ENCODE measurements at regions not wholly inside any gene's neighbourhood (a gene's known extent, or its start where the extent isn't known, plus 50 kb on each side); places are given as distances from the start of the nearest gene placed in this dataset.

DNA sequence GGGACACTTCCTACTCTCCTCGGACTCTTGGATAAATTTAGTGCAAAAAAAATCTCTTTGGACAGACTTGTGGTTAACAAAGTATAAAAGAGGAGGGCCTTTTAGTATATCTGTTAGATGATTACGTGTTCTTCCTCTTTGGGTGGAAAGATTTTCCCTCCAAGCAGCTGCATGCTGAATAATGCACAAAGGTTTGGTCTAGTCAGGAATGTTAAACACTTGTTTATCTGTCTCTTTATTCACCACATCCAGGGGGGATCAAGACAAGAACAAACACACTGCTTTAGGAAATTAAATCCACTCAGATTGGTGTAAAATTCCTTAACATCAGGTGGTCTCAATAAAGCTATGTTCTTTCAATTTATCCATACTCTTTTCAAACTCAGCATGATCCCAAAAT lies 260.9 kb upstream of the CHD6 start:
- no peak for DNase-seq

DNA sequence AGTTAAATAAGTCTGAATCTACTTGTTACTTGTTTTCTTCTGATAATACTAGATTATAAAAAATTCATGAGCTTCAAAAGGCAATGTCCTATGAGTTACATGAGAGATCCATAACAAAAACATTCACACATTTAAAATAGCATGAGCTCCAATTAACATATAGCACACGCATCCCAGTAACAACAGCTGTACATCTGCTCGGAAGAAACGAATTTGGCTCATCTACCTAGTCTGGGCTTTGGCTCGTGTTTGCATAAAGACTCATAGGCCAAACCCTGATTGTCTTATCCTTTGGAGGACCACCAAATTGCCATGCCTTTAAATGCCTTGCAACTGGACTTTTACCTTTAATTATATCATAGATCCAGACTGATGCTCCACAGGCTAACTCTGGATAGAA lies 259.7 kb upstream of the CHD6 start:
- DNase-seq: no peak

DNA sequence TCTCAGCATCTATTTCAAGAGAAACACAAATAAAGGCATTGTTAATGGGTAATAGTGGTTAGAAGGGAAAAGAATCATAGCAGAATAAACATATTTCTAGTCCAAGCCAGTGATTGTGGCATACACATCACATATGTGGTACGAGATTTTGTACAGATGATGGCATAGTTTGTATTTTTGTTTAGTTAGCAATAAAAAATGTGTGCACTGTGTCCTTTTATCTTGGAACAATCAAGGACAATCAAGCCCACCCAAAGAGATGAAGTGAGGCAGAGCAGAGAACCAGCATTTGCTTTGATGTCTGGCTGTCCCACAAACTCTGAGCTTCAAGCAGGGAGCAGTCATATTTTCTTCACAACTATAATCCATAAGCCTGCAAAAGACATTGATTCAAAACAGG lies 256.5 kb upstream of the CHD6 start:
- DNase-seq: no peak

DNA sequence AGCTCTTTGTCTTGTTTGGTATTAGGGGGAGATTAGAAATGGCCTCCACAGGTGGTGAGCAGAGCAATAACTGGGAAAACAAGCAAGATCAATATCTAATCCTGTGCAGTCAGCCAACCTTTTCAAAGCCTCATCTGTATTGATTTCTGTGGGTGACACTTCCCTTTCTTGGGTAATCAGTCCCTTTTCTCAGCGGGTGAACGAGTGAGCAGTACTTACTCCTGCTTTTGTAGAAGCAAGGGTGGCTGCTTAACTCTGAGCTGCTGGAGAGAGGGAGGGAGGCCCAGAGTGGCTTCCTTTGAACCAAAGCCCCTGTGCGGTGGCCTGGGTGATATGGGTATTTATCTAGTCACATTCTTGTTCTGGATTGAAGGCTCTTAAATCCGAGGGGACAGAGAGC lies 254.8 kb upstream of the CHD6 start:
- no peak for DNase-seq

DNA sequence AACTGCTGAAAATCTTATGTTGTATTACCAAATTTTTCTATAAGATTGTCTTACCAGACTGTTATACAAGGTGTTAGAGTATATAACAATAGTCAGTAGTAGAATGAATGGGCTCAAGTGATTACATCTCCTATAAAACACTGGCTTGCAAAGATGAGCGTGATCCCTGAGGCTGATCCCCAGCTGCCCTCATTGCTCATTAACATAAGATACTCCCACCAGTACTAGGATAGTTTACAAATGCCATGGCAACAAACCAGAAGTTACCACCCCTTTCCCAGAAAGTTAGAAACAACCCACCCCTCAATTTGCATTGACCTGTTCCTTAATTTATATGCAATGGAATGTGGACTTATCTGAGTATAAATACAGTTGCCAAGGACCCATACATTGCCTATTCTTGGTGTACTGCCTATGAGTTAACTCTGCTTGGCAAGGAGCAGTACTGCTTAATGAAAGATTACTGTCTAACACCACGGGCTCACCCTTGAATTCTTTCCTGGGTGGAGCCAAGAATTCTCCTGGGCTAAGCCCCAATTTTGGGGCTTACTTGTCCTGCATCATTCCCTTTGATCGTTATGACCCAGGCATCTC lies 252.8 kb upstream of the CHD6 start:
- no peak for DNase-seq

DNA sequence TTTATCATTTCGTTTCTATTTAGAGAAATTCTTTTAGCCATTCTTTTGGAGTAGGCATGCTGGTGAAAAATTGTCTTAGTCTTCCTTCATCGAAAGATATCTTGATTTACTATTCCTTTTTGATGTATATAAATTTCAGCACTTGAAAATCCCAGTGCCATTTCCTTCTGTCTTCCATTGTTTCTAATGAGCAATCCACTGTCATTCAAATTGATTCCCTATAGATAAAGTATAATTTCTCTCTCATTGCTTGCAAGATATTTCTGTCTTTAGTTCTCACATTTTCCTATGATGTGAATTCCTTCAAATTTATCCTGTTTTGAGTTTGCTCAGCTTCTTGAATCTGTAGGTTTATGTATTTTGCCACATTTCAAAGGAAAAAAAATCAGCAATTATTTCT lies 251.1 kb upstream of the CHD6 start:
- DNase-seq: no peak

DNA sequence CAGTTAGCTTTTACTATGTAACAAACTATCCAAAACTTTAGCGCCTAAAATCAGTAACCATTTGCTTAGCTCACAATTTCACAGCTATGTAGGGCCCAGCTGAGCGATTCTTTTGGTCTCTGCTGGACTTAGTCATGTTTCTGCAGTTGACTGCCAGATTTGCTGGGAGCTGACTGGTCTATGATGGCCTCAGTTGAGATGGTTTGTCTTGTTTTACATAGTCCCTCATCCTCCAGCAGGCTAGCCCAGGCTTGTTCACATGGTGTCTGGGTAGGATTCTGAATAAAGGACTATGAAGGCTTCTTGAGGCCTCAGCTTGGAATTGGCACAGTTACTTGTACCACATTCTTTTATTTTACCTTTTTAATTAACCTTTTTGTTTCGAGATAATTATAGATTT lies 247.8 kb upstream of the CHD6 start:
- no peak for DNase-seq

DNA sequence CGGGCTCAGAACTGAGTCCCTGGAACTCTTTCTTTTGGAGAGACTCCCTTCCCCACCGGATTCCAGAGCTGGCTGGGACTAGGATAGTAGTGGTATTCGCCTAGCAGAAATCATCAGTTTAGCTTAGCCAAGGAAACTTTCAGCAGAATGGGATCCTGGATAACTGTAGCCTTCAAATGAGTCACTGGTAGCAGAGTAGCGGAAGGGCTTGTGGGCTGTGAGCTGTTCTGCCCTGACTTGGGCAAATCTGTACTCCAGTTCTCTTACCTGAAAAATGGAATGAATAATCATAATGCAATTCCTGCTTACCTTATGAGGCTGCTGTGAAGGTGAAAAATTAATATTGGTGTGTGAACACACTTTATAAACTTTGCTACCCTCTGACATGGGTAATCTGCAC lies 244.3 kb upstream of the CHD6 start:
- no peak for DNase-seq

DNA sequence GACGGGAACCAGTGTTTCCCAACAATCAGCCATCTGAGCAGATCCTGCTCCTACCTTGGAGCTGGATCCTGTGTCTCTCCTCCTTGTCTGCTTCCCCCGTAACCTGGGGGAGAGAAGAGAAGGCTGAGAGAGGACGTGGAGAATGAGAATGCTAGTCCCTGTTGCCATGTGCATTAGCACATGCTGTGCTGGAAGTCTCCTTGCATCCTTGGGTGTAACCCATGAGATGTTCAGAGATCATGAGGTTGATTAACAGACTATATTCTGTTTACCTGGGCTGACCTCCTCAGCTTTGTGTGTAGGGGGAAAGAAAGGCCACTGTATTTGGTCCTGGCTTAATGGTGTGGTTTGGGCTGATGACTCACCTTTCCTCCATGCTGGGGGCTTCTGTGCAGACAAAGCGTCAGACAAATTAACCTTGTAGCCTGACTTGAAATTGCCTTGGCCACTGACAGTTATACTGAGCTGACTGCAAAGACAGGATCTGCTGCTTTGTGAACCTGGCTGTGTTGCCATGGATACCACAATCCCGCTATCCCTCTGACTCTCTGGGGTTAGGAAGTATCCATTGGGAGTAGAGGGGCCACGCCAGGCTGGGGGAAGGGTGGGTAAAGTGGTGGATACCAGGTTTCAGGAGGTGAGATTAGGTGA lies 243.7 kb upstream of the CHD6 start:
- DNase-seq: no peak

DNA sequence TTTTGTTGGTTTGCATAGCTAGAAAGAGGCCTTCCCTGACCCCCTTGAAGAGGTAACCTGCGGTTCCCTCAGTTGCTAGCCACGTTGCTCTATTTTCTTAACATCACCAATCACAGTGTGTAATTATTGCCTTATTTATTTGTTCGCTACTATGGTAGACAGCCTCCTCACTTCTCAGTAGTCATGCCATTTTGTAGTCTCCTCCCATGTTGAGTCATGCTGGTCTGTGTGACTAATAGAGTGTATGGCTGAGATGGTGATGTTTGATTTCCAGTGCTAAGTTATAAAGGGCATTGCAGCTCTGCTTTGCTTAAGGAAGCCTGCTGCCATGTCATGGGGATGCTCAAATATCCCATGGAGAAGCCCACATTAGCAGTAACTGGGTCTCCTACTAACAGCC lies 236.6 kb upstream of the CHD6 start:
- peak; percentile 21 for DNase-seq

DNA sequence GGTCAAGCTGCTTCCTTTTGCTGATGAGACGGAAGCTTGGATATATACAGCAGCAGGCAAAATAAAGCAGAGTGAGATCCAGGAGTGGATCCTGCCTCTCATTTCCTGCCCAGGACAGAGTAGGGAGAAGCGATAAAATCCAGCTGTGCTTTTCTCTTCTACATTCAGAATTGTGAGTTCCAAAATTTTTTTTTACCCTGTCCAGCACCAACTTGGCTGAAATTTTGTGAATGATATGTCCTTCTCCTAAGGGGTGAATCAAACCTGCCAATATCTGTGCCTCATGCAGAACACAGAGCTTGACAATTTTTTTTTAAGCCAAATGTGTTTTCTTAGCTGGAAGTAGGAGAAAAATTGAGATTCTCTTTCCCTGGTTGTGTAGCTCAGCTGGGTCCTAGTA lies 235.6 kb upstream of the CHD6 start:
- no peak for DNase-seq

DNA sequence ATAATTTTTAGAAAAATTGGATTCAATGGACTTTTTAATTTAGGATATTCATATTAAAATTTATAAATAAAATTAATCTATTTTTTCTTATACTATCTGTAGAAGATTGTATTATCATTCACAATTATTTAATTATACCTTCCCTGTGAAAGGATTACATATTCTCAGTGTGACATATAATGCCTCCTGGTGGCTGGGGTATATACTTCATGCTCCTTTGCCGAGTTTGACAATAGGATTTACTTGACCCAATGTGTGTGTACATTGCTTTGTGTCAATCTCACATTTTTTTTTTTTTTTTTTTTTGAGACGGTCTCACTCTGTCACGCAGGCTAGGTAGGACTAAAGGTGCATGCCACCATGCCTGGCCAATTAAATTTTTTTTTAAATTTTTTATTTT lies 230.0 kb upstream of the CHD6 start:
- no peak for DNase-seq

DNA sequence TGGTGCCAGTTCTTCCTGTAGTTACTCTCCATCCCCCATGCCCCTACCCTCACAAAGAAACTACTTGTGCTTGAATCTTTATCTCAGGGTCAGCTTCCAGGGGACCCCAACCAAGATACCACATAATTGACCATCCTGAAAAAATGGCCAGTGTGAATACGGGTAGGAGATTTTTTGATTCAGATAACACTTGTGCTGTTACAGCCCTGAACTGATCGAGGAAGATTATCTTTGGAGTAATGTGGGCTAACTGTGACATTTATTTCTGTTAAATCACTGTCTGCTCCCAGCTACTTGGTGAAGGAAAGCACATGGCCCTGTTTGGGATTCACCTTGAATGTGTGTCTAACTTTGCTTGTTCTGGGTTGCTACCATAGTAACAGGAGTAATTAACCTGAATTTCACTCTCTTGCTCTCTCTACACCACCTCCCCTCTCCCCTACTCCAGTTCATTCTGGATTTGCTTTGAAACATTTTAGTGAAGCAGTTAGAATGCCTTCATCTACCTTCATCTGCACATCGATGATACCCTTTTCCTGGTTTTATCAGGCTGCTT lies 219.6 kb upstream of the CHD6 start:
- DNase-seq: no peak

DNA sequence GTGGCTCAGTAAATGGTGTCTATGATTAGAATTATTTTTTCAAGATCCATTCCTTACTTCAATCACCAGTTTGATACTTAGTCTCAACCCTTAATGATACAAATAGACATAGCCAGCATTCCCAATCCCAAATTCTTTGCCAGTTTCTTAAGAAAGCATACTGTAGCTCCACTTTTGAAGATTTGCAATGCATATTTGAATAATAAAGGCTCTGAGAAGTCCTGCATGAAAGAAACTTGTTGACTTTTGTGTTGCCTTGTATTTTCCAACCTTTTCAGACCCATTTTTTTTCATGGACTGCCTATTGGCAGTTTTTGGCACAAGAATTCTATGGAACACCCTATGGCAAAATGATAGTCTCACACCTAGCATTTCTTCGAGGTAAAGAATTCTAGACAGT lies 215.6 kb upstream of the CHD6 start:
- no peak for DNase-seq

DNA sequence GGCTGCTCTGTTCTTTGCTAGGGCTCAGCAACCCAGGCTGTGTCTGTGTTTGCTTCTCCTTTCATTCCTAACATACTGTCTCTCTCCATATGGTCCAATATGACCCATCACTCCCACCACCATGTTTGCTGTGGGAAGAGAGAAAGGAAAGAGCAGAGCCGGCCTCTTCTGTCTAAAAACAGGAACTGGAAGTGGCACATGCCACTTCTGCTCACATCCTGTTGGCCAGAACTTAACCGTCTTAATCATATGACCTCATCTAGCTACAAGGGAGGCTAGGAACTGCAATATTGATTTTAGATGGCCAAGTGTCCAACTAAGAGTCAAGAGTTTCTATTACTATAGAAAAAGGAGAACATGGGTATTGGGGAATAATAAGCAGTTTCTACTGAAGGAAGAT lies 212.5 kb upstream of the CHD6 start:
- DNase-seq: no peak

DNA sequence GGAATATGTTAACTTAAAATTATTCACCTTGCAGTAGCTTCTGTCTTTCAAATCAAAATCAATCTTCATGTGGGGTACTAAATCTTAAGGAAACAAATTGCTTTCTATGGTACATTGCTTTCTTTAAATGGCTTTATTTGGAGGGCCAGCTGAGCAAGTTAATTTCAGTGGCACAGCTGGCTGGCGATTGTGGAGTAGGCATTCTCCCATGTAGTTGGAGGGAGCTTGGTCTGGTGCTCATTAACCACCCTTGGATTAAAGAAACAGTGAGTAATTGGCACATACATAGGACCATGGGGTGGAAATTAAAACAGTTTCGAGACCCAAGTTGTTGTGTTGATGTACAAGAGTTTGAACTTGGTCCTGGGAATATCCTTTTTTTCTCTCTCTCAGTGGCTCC lies 201.3 kb upstream of the CHD6 start:
- no peak for DNase-seq

DNA sequence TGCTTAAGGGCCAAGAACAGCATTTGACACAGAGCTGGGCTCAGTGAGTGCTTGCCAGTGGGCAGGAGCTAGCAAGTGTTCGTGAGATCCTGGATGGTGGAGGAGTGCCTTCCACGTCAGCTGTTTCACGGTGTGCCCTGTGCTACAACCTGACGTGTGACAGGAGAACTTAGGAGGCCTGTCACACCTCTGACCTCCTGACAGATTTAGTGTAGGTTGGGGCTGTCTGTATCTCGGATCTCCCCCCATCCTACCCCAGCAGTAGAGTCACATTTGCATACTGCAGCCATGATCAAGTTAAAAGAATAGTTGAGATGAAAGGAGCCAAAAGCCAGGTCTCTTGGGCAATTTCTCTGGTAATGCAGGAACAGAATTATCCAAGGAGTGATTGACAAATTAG lies 200.8 kb upstream of the CHD6 start:
- DNase-seq: no peak

DNA sequence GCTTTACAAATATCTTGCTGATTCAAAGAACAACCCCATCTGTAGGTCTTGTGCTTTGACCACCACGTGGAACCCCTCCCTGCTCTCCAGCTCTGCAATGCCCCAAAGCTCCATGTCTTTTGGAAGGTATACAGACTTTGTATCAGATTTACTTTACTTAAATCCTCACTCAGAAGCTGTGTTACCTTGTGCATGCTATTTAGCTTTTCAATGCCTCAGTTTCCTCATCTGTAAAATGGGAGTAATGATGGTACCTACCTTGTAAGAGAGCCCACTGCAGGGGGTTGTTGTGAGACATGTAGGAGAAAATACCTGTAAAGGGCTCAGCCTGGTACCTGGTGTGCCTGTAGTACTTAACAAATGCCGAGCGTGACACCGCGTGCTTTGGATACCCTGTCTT lies 200.2 kb upstream of the CHD6 start:
- no peak for DNase-seq

DNA sequence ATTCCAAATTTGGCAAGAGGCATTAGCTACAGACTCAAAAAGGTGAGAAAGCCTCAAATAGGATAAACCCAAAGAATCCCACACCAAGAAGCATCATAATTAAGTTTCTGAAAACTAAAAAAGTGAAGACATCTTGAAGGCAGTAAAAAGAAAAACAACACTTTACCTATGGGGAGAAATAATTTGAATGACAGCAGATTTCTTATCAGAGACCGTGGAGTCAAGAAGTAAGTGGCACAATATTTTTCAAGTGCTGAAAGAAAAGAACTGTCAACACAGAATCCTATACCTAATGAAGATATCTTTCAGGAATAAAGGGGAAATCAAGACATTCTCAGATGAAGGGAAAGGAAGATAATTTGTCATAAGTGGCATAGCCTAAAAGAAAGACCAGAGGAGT lies 193.3 kb upstream of the CHD6 start:
- DNase-seq: no peak

DNA sequence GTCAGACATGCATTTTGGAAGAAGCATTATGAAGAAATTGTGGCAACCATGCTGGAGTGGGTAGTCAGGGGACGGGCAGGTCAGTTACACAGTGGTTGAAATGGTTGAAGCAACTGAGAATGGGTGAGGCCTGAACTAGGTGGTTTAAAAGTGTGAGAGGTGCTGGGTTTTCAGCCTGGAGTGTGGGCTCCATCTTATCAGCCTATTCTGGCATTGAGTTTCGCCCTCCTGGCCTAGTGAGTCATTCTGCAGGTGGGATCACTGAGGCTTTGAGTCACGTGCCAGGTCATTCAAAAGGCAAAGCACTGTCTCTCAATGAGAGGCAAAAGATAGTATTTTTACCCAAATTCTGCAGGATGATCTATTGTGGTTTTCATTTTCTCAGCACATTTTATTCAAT lies 181.9 kb upstream of the CHD6 start:
- DNase-seq: no peak

DNA sequence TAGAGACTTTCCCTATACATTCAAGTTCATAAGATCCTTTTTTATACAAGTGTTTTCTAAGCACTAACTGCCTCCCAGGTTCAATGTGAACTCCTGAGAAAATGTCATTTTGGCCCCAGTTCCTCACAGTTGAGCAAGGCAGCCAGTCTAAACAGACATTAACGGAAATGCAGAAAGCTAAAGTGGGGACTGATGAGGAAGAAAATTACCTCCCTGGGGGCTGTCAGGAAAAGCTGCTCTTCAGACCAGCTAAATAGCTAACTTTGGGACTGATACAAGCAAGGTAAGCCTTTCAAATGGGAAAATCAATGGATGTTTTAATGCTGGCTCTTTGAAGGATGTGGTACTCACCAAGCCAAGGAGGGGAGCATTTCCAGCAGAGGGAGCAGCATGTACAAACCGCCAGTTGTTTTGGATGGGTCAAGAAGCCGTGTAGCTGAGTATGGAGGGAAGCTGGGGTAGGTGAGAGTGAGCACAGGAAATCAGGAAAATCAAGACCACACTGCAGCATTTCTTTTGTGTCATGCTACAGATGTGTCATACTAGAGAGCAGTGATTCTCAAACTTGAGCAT lies 180.8 kb upstream of the CHD6 start:
- DNase-seq: no peak

DNA sequence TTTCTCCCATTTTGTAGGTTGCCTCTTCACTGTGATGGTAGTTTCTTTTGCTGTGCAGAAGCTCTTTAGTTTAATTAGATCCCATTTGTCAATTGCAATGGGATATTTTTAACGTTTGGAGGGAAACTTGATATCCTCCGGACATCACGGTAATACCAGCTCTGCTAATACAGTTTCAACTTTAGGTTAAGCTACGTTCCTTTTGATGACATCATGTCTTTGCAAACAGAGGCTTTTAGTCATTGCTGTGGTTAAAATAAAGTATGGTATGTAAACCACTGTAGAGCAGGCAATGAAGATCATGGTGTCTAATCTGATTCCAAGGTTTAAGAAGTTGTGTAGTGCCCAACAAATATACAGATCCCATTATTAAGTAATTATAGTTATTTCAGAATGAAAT lies 168.0 kb upstream of the CHD6 start:
- DNase-seq: no peak

DNA sequence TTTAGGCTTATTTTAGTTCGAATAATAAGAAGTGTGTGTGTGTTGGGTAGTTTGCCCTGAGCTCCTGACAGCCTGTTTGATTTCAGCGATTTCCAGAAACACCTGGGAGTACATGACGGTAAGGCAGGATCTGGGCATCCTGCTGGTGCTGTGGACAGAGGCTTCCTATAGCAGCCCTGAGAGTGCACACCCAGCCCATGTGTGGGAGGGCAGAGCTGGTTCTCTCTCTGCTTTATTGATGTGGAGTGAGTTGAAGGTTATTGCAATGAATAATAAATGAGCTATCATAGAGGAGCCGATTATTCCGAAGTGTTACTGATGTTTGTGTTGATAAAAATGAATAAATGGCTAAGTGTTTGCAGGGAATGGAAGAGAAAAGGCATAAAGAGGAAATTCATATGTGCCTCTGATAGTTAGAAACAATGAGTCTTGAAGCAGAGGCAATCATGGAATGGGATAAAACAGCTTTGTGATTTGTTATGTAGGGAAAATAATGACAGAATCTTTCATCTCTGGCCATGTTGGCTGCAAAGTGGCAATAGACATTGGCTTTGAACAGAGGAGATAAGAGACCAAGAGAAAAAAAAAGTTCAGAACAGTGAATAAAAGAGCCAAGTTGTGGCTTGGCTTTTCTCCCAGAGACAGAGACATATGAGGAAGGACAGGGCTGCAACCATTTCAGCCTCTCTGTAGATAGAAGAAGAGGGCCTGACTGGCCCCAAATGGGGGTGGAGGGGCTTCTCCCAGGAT lies 166.2 kb upstream of the CHD6 start:
- DNase-seq: no peak

All from GOT3 (cell line).